SU-DHL-6 (cell line): ENCODE measurements at regions not wholly inside any gene's neighbourhood (a gene's known extent, or its start where the extent isn't known, plus 50 kb on each side); places are given as distances from the start of the nearest gene placed in this dataset.

Experiments used
- H2AFZ ChIP-seq: fragments of 200-600 bp; sonication (generic); 2 replicates; pipeline ENCODE4 v1.6.1; 2014; ENCODE audit warnings: low read depth, mild to moderate bottlenecking, moderate library complexity, mixed read lengths, antibody characterized with exemption, low read length; ENCODE audit not compliant: severe bottlenecking
- H3F3A ChIP-seq: fragments of 200-600 bp; shearing (Covaris generic); 2 replicates; pipeline ENCODE4 v1.6.0; 2016; ENCODE audit warnings: antibody characterized with exemption, mild to moderate bottlenecking; ENCODE audit not compliant: insufficient read depth
- H3K27ac ChIP-seq: fragments of 200-600 bp; sonication (generic); 2 replicates; pipeline ENCODE4 v1.5.1; 2016; ENCODE audit warnings: low read depth, mild to moderate bottlenecking, low read length, moderate library complexity, mixed read lengths
- H3K27me3 ChIP-seq: fragments of 200-600 bp; sonication (generic), shearing (Covaris generic); 2 replicates; pipeline ENCODE4 v1.6.0; 2014; ENCODE audit warnings: mild to moderate bottlenecking, low read length
- H3K36me3 ChIP-seq: fragments of 200-600 bp; sonication (generic); 2 replicates; pipeline ENCODE4 v1.6.1; 2014; ENCODE audit warnings: mild to moderate bottlenecking, low read length, mixed read lengths
- H3K4me2 ChIP-seq: fragments of 300-600, 200-600 bp; shearing (Covaris generic), sonication (generic); 2 replicates; pipeline ENCODE4 v1.6.0; 2014; ENCODE audit warnings: low read length, low read depth, mild to moderate bottlenecking; ENCODE audit not compliant: poor library complexity, severe bottlenecking
- H3K4me3 ChIP-seq: fragments of 200-600 bp; sonication (generic); 2 replicates; pipeline ENCODE4 v1.5.1; 2014; ENCODE audit warnings: antibody characterized with exemption, low read length, mild to moderate bottlenecking, mixed read lengths; ENCODE audit not compliant: insufficient read depth, poor library complexity, severe bottlenecking
- H3K79me2 ChIP-seq: fragments of 200-600 bp; sonication (generic); 2 replicates; pipeline ENCODE4 v1.6.1; 2014; ENCODE audit warnings: mild to moderate bottlenecking, low read length, moderate library complexity; ENCODE audit not compliant: insufficient read depth
- H3K9ac ChIP-seq: fragments of 200-600 bp; sonication (generic); 2 replicates; pipeline ENCODE4 v1.7.0; 2014; ENCODE audit warnings: mild to moderate bottlenecking, low read length
- H3K9me2 ChIP-seq: fragments of 200-600 bp; sonication (generic); replicated peaks from 2 replicates; pipeline ENCODE4 v1.6.1; 2014; ENCODE audit warnings: low read length; ENCODE audit not compliant: insufficient read depth
- H3K9me3 ChIP-seq: fragments of 200-600 bp; sonication (generic); 2 replicates; pipeline ENCODE4 v1.6.1; 2014; ENCODE audit warnings: low read length, mixed read lengths; ENCODE audit not compliant: insufficient read depth
- H4K20me1 ChIP-seq: fragments of 200-600 bp; sonication (generic); 2 replicates; pipeline ENCODE4 v1.6.1; 2014; ENCODE audit warnings: low read depth, mild to moderate bottlenecking, antibody characterized with exemption, low read length, moderate library complexity, mixed read lengths
- EZH2phosphoT487 ChIP-seq: fragments of 200-600 bp; sonication (generic), shearing (Covaris generic); conservative IDR thresholded peaks from 2 replicates; pipeline ENCODE4 v1.6.1; 2018; ENCODE audit warnings: mild to moderate bottlenecking, antibody characterized with exemption, low read length, moderate library complexity, mixed read lengths
- TF ChIP-seq, protein P1 (sequence below): fragments of 200-600 bp; sonication (generic); IDR thresholded peaks from one replicate; pipeline ENCODE4 v1.5.1; 2017; ENCODE audit warnings: antibody characterized with exemption, mild to moderate bottlenecking, low read length, moderate library complexity; ENCODE audit not compliant: insufficient read depth, poor library complexity, severe bottlenecking

DNA sequence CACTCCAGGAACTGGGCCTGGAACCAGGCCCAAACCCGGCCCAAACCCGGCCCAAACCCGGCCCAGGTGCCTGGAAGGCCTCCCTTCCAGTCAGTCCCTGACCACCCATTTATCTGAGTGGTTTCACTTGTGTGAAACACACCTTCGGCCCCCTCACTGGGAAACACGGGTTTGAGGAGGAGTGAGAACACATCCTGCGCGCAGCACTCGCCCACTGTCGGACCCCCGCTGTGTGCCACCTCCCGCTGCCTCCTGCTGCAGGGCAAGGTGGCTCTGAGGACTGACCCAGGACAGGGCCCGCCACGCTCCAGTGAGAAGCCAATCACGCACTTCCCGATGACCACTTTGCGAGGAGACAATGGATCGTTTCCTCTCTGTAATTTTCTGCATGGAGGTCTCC, 197.5 kb downstream of the BUB3 start:
- Histone ChIP-seq H3K9me3 (no peaks in the 10 kb centered on the region), H3K27ac (no peak overlapping the region), H4K20me1 (no peaks in the 10 kb centered on the region), H3K79me2 (no peaks in the 10 kb centered on the region), H3K4me3 (no peak overlapping the region), H2AFZ (no peak overlapping the region), H3F3A (no peaks in the 10 kb centered on the region), H3K9me2 (no peaks in the 10 kb centered on the region), H3K4me2 (no peak overlapping the region), H3K36me3 (no peaks in the 10 kb centered on the region), H3K27me3 (no peaks in the 10 kb centered on the region), H3K9ac (no peak overlapping the region)
- TF ChIP-seq, protein P1, sequence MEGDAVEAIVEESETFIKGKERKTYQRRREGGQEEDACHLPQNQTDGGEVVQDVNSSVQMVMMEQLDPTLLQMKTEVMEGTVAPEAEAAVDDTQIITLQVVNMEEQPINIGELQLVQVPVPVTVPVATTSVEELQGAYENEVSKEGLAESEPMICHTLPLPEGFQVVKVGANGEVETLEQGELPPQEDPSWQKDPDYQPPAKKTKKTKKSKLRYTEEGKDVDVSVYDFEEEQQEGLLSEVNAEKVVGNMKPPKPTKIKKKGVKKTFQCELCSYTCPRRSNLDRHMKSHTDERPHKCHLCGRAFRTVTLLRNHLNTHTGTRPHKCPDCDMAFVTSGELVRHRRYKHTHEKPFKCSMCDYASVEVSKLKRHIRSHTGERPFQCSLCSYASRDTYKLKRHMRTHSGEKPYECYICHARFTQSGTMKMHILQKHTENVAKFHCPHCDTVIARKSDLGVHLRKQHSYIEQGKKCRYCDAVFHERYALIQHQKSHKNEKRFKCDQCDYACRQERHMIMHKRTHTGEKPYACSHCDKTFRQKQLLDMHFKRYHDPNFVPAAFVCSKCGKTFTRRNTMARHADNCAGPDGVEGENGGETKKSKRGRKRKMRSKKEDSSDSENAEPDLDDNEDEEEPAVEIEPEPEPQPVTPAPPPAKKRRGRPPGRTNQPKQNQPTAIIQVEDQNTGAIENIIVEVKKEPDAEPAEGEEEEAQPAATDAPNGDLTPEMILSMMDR: no peak
- no peak for TF ChIP-seq EZH2phosphoT487

DNA sequence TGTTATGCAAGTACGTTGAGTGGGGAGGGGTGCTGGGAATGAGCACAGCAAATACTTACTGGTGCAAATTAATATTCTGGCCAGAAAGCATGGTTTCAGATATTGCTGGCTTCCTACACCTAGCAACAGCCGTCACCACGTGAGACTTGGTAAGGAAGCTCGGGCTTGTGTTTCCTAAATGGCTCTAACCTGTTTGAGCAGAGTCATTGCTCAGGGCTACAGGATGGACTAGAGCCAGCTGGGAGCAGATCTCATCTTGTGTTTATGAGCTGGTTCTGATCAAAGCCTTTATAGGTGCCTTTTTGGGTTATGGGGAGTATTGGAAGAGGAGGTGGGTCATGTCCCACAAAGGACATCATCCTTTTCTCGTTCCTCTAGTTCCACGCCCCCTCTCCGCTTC, 200.3 kb downstream of the BUB3 start:
- Histone ChIP-seq H3F3A (no peaks in the 10 kb centered on the region), H3K9me3 (no peaks in the 10 kb centered on the region), H3K9me2 (no peaks in the 10 kb centered on the region), H3K4me3 (no peak overlapping the region), H3K4me2 (no peak overlapping the region), H3K27me3 (no peaks in the 10 kb centered on the region), H3K27ac (no peak overlapping the region), H3K9ac (no peak overlapping the region), H4K20me1 (no peaks in the 10 kb centered on the region), H3K79me2 (no peaks in the 10 kb centered on the region), H3K36me3 (no peaks in the 10 kb centered on the region), H2AFZ (no peak overlapping the region)
- TF ChIP-seq EZH2phosphoT487: no peak
- TF ChIP-seq, protein P1: no peak

DNA sequence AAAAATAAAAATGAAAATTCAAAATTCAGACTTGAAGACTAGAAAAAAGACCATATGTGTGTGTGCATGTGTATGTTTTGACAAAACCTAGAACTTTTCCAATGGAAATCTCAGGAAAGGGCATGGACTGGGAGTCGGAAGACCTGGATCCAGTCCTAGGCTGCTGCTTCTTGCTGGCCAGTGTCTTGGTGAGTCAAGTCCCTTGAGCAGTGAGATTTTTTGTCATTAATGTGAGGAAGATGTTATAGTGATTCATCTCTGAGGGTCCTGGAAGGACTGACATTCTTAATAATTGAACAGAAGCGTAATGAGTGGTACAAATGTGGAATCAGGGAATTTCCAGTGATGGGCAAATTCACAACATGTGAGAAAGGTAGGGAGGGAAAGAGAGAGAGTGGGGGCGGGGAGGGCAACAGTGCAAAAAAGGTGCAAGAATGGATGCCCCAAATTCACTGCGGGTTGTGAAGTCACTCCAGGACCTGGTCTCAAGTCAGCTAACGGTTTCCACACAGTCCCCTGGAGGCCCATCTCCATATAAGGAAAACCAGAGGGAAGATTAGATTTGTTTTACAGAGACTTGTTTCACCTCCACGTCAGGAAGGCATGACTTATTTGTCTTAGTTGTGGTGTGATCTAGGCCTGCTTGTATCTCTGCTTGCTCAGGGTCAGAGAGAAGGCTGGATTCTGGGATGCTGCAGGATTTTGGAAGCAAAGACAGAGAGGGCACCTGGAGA, 201.7 kb downstream of the BUB3 start:
- H3K9ac ChIP-seq: no peak overlapping the region
- H2AFZ ChIP-seq: no peak overlapping the region
- no peak overlapping the region for H3K27ac ChIP-seq
- H4K20me1 ChIP-seq: no peaks in the 10 kb centered on the region
- no peaks in the 10 kb centered on the region for H3K27me3 ChIP-seq
- no peaks in the 10 kb centered on the region for H3K9me2 ChIP-seq
- no peak overlapping the region for H3K4me3 ChIP-seq
- no peaks in the 10 kb centered on the region for H3K9me3 ChIP-seq
- no peak for TF ChIP-seq EZH2phosphoT487
- TF ChIP-seq, protein P1: no peak
- H3F3A ChIP-seq: no peaks in the 10 kb centered on the region
- no peaks in the 10 kb centered on the region for H3K36me3 ChIP-seq
- no peak overlapping the region for H3K4me2 ChIP-seq
- H3K79me2 ChIP-seq: no peaks in the 10 kb centered on the region
